Breast epithelium (tissue), 3 donors: ENCODE measurements at regions not wholly inside any gene's neighbourhood (a gene's known extent, or its start where the extent isn't known, plus 50 kb on each side); places are given as distances from the start of the nearest gene placed in this dataset.

ENCODE experiments used
- POLR2A ChIP-seq: fragments of 450-650 bp; IDR thresholded peaks from one replicate; pipeline ENCODE4 v1.6.1; 2016; ENCODE audit warnings: antibody characterized with exemption, mild to moderate bottlenecking, moderate library complexity
- TF ChIP-seq, protein P1 (sequence below), 3 donors: fragments of 450-650 bp; IDR thresholded peaks; one replicate each; pipeline ENCODE4 v1.5.1; 2016 to 2017; ENCODE audit warnings: antibody characterized with exemption in 3 of 3, mild to moderate bottlenecking in 3 of 3, moderate library complexity in 3 of 3

DNA sequence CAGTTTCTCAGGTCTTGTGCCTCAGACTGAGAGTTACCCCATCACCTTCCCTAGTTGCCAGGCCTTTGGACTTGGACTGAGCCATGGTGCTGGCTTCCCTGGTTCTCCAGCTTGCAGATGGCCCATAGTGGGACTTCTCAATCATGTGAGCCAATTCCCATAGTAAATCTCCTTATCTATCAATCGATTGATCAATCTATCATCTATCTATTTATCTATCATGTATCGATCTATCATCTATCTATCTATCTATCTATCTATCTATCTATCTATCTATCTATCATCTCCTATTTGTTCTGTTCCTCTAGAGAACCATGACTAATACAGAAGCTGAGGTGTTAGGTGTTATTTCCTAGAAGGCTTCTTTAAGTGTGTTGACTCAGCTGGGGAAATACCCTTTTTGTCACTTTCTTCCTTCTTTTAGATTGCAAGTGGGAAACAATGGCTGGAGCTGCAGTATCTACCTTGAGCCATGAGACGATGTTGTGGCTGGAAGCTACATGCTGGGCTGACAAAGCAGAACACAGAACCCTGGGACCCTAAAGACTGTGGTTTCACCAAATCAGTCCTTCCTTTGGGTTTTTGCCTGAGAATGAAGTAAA, 234.7 kb upstream of the GLI3 start:
- TF ChIP-seq, protein P1, sequence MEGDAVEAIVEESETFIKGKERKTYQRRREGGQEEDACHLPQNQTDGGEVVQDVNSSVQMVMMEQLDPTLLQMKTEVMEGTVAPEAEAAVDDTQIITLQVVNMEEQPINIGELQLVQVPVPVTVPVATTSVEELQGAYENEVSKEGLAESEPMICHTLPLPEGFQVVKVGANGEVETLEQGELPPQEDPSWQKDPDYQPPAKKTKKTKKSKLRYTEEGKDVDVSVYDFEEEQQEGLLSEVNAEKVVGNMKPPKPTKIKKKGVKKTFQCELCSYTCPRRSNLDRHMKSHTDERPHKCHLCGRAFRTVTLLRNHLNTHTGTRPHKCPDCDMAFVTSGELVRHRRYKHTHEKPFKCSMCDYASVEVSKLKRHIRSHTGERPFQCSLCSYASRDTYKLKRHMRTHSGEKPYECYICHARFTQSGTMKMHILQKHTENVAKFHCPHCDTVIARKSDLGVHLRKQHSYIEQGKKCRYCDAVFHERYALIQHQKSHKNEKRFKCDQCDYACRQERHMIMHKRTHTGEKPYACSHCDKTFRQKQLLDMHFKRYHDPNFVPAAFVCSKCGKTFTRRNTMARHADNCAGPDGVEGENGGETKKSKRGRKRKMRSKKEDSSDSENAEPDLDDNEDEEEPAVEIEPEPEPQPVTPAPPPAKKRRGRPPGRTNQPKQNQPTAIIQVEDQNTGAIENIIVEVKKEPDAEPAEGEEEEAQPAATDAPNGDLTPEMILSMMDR (IDR thresholded peaks at IDR 0.05): no peak
- TF ChIP-seq POLR2A: no peak
